ENCODE measurements at regions not wholly inside any gene's neighbourhood (a gene's known extent, or its start where the extent isn't known, plus 50 kb on each side); places are given as distances from the start of the nearest gene placed in this dataset.

DNA sequence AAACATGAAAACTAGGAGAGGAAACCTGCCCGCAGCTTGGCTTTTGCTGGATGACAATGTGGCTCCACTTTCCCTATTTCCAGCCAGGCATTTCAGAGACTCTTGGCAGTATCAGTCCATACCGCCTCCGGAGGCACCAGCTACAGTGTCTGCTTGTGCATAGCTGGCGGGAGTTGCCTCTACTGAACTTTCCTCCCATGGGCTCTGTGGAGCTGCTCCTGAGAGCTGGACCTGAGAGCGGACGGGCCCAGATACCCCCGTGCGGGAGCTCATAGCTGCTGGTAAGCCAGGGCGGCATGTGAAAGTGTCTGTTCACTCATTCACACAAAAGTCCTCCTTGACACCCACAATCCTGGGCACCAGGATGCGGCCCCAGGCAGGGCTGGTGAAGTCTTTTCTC lies 130.3 kb upstream of the PMEPA1 start:
- DNase-seq = no peak

DNA sequence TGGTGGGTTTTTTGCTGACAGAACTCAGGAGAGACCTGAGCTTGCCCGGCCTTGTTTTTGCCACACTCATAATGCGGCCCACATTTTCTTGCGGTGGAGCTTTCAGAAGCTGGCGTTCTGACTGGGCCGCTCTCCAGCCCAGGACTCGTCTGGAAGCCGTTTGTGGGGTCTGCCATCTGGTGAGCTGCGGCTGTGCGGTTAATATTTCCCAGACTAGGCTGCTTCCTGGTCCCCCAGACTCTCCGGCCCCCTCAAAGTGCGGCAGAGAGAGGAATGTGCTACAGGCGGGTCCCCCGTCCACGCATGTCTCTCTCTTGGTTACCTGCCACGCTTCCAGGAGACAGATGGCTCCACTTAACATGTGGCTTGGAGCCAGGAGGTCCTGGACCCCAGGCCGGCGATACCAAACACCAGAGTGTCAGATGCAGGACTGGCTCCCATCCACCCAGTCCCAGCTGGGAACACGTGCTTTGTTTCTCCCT lies 128.9 kb upstream of the PMEPA1 start:
- no peak for DNase-seq

DNA sequence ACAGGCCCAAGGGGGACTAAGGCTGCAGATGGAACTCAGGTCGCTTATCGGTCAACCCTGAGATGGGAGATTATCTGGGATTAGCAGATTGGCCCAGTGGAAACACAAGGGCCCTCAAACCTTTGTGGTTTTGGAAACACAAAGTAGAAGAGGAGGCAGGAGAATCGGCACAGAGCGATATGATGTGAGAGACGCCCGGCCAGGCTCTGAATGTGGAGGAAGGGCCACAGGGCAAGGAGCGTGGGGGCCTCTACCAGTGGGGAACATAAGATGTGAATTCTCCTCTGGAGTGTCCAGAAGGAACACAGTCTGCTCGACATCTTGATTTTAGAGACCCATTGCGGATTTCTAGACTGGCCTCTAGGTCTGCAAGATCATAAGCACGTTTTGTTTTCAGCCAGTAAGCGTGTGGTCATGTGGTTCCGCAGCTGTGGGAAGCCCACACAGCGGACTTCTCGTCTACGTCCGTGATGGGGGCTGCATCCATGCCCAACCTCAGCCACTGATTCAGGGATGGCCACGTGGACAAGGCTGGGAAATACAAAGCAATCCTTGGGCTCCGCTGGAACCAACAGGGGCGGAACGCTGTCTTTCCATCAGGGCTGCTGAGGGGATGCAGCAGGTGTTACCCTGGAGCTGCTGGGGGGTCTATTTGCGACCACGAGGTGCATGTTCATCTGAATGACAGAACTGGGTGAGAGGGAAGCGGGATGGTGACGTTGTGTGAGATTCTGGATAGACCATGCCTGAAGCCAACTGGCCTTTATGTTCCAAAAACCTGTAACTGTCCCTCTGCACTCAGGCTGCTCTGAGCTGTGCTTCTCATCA lies 127.6 kb upstream of the PMEPA1 start:
- DNase-seq = no peak

DNA sequence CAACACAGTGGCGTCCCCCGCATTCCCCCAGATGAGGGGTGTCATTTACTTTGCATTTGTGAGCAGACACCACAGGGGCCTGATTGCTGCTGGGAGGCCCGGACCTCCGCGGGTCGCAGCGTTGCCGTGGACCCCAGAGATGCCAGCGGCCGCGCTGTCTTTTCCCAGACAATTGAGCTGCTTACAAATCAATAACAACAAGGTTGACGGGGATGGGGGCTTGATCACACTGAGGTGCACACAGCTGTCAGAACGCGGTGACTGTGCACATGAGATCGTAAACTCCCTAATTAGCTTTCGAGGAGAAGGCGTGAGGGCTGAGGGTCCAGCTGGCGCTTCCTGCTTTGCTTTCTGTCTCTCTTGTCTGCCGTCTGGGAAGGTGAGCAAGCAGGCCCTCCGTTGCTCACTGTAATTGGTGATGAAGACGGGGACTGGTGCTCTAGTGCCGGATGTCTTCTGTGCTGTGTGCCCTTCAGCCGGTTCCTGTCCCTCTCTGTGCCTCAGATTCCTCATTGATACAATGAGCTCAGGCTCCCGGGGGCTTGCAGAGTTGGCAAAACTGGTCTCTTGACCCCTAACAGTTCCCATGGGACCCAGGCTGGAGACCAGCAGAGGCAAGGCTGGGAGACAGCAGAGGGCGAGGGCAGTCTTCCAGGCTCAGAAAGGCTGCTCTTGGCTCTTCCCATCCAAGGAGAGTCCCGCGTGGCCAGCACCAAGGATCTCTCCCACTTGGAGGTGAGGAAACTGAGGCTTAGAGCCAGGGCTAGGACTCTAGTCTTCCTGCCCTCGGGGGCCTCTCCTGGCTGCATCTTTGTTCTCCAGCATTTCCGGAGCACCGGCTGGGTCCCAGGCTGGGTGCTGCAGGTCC lies 126.0 kb upstream of the PMEPA1 start:
- DNase-seq = no peak

DNA sequence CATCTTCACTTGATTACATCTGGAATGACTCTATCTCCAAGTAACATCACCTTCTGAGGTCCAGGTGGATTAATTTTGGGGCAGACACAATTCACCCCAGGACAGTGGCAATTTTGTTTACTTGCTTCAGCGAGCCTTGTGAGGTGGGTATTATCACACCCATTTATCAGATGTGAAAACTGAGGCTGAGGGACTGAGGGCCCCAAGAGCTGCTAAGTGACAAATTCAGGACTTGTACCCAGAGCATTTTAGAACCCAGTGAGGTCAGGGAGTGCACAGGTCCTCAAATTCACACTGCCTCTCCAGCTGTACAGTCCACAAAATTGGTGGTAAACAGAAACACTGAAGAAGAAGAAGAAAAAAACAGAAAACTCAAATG lies 125.2 kb upstream of the PMEPA1 start:
- no peak for DNase-seq

DNA sequence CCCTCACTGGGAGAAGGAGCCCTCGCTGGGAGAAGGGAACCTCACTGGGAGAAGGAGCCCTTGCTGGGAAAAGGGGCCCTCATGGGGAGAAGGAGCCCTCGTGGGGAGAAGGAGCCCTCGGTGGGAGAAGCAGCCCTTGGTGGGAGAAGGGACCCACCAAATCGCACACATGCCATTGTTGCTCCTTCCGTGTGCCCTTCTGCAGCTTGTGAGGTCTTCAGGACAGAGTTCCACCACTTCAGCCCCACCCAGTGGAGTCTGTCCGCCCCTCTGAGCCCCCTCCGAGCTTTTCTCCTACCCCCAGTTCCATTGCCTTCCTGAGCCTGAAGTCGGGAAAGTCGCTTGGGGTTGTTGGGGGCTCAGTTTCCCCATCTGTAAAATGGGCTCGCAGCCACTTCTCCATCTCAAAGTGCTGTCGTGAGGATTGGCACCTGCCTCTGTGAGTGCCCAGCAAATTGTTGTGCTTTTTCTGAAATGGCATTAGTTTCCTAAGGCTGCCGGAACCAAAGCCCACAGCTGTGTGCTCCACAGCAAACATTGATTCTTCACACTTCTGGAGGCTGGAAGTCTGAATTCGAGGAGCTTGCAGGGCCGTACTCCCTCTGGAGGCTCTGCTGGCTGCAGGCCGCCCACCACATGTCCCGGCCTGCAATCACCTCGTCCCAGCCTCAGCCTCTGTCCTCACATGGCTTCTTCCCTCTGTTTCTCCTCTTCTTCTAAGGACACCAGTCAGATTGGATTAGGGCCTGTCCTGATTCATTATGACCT lies 124.7 kb upstream of the PMEPA1 start:
- DNase-seq = no peak

DNA sequence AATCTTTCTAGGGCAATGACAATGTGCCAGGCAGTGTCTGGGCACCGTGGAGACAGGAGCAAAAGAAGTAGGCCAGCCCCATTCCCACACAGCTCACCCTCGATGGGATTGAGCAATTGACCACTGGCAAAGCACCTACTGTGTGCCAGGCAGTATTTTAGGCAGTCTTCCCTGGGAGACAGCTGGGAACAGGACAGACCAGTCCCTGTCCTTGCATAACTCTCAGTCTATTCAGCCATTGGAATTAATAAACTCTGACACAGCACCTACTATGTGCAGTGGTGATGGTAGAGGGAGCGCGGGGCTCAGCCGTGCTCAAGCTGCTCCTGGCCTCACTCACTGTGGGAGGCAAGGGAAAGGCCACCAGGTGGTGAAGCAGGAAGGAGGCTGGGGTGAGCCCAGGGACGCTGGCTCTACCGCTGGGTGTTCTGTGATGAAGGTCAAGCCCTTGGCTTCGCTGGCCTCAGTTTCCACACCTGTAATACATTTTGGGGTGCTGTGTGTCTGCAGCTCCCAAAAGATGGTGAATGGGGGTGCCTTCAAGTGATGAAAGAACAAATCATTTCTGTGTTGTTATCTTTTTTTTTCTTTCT lies 122.3 kb upstream of the PMEPA1 start:
- DNase-seq = no peak

DNA sequence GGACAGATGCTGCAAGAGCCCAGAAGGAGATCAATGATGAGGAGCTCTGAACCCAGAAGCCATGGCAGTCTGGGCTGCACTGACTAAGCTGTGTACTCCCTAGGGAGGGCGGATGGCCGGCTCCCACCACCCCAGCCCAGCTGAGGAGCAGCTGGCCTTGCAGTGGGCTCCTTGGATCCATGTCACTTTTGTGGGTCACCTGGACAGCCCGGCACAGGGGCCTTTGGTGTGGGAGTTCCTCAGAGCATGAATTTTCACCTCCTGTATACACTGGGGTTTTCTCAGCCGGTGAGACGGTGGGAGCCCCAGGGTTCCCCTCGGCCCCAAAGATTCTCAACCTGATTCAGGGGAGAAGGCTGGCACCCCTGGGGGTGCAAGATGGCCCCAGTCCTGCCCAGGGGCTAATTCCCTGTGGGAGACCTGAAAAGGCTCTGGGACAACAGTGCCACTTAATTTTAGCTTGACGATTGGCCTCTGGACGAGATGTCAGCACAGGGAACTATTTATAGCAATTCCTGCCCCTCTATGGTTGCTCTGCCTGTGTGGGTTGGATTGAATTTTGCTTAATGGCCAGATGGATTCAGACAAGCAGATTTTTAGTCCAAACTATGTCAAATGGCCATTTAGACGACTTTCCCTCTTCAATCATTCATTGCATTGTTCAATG lies 121.6 kb upstream of the PMEPA1 start:
- no peak for DNase-seq

DNA sequence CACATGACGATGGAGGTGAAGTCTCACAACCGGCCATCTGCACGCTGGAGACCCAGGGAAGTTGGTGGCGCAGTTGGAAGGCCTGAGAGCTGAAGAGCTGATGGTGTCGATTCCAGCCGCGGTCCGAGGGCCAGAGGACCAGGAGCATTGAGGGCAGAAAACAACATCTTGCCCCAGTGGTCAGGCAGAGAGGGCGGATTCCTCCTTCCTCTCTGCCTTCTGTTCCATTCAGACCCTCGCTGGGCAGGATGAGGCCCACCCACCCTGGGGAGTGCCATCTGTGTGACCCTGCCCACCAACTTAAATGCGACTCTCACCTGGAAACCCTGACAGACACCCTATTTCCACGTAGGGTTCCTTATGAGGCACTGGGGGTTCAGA lies 120.7 kb upstream of the PMEPA1 start:
- DNase-seq = no peak

DNA sequence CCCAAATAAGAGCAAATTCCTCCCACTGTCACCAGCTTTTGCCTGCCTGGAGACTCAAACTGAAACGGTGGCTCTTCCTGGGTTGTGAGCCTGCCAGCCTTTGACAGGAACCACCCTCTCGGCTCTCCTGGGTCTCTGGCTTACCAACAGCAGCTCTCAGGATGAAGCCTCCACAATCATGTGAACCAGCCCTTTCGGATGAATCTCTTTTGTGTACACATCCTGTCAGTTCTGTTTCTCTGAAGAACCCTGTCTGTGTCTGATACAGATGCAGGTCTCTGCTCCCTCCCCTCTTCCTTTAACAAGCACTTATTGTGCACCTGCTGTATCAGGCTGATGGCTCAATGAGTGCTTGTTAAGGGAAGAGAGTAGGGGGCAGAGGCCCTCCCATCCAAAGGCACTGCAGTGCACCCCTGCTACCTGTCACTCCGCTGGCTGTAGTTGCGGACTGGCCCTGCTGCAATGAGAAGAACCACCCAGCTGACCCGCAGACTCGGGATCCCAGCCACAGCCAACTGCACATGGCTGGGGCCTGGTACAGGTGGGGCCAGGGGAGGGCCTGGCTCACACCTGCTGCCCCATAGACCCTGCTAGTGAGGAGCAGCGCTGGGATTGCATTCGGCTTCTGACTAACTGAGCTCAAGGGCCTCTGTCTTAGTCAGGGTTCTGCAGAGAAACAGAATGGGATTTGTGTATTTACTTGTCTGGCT lies 120.1 kb upstream of the PMEPA1 start:
- DNase-seq = no peak

DNA sequence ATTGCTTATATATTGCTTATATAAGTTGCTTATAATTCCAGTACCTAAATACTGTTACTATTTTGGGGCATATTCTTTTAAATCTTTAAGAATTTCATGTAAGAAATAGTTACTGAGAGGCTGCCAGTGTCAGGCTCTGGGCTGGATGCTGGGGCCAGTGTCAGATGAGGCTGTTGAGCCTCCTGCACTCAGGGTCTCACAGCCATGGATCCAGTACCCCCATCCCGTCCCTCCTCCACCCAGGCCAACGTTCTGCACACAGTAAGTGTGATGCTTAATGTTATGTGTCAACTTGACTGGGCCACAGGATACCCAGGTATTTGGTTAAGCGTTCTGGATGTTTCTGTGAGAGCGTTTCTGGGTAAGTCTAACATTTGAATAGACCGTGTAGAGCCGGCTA lies 119.5 kb upstream of the PMEPA1 start:
- no peak for DNase-seq

DNA sequence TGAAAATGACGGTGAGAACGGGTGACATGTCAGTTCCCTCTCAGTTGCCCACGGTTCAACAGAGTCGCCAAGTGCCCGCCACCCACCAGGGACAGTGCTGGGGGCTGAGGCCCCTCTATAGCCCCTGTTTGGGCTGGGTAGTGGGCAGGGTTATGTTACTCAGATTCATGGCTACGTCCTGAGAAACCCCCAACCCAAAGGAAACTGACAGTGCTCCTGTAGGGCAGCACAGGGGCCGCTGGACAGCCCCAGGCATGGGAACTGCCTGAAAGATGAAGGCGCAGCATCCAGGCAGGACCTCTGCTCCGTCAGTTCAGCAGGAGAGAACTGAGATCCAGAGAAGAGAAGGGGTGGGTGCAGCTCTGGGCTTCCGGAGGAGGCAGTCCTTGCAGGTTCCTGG lies 118.9 kb upstream of the PMEPA1 start:
- no peak for DNase-seq

DNA sequence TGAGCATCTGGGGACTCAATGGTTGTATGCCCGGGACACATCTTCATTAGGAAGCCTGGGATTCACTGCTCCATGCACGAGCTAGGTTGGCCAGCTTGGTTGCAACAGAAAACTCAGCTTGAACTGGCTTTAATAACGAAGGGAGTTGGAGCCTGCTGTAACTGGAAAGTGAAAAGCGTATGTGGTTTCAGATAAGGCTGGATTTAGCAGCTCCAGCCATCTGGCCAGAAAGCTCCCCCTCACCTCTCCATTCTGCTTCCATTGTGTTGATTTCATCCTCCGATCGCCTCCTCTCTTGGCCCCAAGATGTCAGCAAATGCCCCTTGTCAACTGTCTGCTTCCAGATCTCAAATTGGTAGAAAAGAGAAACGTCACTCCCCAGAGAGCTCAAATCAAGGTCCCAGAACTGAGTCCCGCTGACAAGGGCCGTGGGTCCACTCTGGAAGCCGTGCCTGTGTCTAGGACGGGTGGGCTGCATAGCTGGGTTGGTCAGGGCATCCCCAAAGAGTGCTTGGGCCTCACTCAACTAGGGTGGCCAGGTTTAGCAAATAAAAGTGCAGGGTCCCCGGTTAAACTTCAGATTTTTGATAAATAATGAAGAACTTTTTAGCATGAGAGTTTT lies 117.0 kb upstream of the PMEPA1 start:
- no peak for DNase-seq

DNA sequence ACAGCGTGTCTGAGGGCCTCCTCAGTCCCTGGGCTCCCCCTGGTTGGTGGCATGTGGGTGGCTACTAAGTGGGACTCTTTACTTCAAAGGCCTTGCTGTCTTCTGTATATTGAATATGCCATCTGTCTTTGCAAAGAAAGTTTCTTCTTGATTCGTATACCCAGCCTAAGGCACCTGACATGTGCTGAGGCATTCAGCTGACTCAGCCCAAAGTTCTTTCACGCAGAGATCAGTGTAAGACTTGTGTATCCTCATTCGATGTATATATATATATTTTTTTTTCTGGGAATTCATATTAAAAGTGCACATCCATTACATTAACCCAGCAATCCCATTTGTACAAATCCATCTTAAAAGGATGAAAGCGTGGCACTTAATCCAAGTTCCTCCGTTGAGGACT lies 115.1 kb upstream of the PMEPA1 start:
- no peak for DNase-seq

DNA sequence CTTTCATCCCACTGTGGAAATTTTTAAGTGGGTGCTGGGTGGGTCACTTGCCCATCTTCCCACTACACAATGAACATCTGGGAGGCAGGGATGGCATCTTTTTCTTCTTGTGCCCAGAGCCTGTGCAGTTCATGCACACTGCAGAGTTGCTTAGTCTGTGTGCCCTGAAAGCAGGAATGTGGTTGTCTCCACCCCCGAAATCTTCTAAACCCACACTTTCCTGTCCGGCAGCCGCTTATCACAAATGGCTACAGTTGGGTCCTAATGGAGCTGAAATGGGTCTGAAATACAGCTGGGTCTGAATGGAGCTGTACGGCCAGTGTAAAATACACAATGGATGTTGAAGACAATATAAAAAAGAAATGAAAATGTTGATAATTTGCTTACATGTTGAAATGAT lies 112.1 kb upstream of the PMEPA1 start:
- no peak for DNase-seq

DNA sequence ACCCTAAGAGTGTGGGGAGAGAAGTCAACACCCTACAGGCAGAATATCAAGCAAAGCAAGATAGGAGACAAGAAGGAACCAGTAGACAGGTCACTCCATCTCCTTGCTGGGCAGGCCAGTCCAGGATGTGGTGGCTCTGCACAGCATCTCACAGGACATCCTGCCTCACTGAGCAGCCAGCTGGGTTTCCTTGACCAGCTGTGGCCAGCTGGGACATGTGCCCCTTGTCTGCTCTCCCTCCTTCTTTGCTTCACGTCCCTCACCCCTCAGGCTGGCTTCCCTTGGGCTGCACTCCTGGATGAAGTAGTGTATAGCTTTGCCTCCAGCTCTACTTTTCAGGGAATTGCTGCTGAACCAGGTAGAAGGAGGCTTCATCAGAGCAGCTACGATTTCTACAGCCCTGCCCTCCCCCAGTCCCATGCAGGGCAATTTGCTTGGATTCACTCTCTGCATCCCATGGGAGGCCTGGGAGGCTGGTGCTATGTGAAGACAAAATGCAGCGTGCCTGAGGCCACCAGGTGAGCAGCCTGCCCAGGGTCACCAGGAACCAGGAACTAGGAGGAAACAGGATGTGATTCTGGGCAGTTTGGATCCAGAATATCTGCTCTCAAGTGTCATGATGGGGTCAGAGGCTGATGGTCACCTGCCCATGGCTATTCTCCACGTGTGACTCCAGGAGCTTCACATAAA lies 110.0 kb upstream of the PMEPA1 start:
- DNase-seq = no peak

DNA sequence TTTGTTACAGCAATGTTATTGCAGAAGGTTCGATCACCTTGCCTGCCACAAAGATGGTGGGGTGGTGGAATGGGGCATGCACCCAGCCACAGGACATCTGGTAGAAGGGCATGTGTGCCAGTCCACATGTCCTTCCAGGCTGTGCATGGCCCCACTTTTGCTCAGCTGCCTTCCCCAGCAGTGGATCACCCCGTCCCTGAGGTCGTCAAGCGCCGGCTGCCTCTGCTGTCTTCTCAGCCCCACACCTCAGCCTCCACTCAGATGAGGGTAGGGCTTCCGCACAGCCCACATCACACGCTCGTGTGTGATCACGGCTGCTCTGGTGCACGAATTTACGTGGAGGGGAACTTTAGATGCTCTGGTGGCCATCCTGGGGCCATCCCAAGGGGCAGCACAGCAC lies 109.5 kb upstream of the PMEPA1 start:
- DNase-seq = no peak

DNA sequence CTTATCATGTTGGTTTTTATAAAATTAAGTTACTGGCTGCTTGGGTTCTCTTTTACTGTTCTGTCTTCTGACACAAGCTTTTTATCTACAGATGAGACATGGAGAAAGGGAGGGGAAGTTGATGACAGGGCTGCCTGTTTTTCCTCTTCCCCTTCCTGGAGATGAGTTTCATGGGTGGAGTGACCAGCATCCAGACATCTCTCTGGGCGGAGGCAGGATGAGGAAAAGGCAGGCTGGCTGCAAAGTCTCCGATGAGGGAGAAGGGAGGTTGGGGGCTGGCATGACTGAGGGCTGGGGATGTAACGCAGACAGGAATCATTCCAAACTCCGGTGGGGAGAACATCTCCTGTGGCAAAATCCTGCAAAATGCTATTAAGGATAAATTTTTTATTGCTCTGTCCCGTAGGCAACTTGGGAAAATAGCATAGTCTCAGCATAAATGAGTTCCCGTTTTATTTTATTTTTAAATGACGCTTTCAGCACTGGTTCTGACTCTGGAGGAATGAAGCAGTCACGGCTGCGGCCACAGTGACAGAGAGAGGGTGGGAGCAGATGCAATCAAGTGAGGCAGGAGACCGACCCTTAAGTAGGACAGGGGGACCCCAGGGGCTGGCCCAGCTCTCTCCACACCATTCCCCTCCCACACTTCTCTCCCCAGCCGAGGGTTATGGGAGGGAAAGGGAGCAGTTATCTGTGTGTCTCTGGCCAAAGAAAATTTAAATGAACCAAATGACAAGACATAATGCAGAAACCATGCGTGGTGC lies 108.8 kb upstream of the PMEPA1 start:
- no peak for DNase-seq

DNA sequence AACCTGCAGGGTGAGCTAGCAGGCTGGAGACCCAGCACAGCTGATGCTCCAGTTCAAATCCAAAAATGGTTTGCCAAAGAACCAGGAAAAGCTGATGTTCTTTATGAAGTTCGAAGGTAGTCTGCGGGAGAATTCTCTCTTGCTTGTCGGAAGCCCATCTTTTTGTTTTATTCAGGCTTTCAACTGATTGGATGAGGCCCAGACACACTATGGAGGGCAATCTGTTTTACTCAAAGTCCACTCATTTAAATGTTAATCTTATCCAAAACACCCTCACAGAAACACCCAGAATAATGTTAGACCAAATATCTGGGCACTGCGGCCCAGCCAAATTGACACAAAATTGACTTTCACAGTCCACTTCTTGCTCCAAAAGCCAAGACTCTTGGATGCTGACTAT lies 105.6 kb upstream of the PMEPA1 start:
- DNase-seq = no peak

DNA sequence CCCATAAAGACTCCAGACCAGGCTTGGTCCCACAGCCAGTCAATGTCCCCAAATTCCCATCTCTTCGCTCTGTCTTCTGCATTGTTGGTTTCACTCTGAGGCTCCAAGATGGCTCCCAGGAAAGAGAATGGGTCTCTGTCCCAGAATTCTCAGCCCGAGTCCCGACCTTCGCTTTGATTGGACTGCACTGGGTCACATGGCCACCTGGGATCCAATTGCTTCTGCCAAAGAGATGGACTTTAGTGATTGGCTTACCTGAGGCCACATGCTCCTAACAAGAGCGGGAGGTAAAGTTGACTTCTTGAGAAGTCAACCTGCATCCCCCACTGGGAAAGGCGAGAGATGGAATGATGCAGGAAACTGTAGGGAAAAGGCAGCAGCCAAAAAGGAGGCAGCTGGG lies 104.7 kb upstream of the PMEPA1 start:
- DNase-seq = no peak
